22Rv1 (cell line): ENCODE measurements at regions not wholly inside any gene's neighbourhood (a gene's known extent, or its start where the extent isn't known, plus 50 kb on each side); places are given as distances from the start of the nearest gene placed in this dataset.

Experiments
- H3K27ac ChIP-seq: fragments of 450-650 bp; 2 replicates; pipeline ENCODE4 v1.5.1; 2017
- ZFX ChIP-seq: fragments of 450-650 bp; IDR thresholded peaks from 2 replicates; pipeline ENCODE4 v1.6.1; 2017; ENCODE audit warnings: antibody characterized with exemption, borderline replicate concordance
- TF ChIP-seq, protein P1 (sequence below): fragments of 450-650 bp; IDR thresholded peaks from 2 replicates; pipeline ENCODE4 v1.5.1; 2017; ENCODE audit warnings: mild to moderate bottlenecking

DNA sequence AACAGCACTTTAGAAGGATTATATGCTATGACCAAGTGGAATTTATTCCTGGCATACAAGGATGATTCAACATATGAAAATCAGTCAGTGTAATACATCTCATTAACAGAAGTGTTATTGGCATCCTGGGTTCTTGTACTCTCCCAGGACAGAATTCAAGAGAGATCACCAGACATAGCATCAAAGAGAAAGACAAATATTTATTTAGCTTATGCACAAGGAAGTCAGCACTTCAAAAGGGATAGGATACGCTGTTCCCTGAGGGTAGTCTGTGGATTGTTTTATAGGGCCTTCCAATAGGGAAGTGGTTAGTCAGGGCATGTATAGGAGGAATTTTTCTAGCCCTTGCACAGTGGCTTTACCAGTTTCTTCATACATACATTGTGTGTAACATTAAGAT is 1238.0 kb downstream of the PCDH17 start:
- TF ChIP-seq, protein P1, sequence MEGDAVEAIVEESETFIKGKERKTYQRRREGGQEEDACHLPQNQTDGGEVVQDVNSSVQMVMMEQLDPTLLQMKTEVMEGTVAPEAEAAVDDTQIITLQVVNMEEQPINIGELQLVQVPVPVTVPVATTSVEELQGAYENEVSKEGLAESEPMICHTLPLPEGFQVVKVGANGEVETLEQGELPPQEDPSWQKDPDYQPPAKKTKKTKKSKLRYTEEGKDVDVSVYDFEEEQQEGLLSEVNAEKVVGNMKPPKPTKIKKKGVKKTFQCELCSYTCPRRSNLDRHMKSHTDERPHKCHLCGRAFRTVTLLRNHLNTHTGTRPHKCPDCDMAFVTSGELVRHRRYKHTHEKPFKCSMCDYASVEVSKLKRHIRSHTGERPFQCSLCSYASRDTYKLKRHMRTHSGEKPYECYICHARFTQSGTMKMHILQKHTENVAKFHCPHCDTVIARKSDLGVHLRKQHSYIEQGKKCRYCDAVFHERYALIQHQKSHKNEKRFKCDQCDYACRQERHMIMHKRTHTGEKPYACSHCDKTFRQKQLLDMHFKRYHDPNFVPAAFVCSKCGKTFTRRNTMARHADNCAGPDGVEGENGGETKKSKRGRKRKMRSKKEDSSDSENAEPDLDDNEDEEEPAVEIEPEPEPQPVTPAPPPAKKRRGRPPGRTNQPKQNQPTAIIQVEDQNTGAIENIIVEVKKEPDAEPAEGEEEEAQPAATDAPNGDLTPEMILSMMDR, result no peak
- H3K27ac ChIP-seq, result no peak overlapping the region

DNA sequence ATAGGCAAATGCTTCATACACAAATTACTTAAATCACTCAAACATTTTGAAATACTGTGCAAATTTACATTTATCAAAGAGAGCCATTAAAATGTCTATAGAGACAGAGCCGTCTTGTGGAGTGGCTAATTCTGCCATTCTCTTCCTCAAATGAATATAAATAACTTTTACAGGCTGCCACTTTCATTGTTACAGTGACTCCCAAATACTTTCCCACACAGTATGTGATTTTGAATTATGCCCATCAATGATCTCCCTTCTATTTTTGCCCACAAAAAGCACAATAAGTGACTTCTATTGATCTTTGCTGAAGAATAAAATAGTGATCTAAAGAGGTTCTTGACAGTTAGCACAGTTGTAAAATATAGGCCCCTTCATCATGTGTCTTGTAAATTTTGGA is 1244.9 kb downstream of the PCDH17 start:
- no peak for TF ChIP-seq ZFX
- TF ChIP-seq, protein P1, result no peak
- no peak overlapping the region for H3K27ac ChIP-seq

GRCh38 chr13:58879114-58879513 is 1247.6 kb downstream of the PCDH17 start:
- no peak for TF ChIP-seq ZFX
- TF ChIP-seq, protein P1, result no peak
- H3K27ac ChIP-seq, result no peak overlapping the region

GRCh38 chr13:58882516-58882915 is 1251.0 kb downstream of the PCDH17 start:
- TF ChIP-seq ZFX, result no peak
- TF ChIP-seq, protein P1, result no peak

GRCh38 chr13:58883405-58883804 is 1251.9 kb downstream of the PCDH17 start:
- H3K27ac ChIP-seq, result no peak overlapping the region
- TF ChIP-seq, protein P1, result no peak
- no peak for TF ChIP-seq ZFX

More at GRCh38 chr13:58882516-58882915, 1251.0 kb downstream of the PCDH17 start:
- no peak overlapping the region for H3K27ac ChIP-seq

GRCh38 chr13:58884353-58885209 is 1253.0 kb downstream of the PCDH17 start:
- TF ChIP-seq, protein P1, result no peak
- TF ChIP-seq ZFX, result no peak
- H3K27ac ChIP-seq, result no peak overlapping the region

DNA sequence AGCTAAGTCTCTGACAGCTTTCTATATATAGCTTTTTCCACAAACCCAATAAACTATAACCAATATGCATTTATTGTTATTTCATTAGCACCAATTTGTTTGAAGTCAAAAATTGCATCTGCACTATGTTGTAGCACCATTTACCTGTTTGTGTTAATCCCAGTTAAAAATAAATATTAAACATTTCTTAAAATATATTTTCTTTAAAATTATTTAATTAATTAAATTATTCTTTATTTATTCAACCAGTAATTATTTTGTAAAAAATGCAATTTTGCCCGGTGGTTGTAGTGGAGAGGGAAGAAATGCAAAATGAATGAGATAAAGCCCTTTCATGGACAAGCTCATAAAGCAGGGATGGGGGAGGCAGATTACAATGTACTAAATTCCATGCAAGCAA is 1257.9 kb downstream of the PCDH17 start:
- no peak overlapping the region for H3K27ac ChIP-seq
- TF ChIP-seq ZFX, result no peak
